Occipital lobe (tissue), 1 donor: ENCODE measurements at regions not wholly inside any gene's neighbourhood (a gene's known extent, or its start where the extent isn't known, plus 50 kb on each side); places are given as distances from the start of the nearest gene placed in this dataset.

Experiments
- DNase-seq: peaks from one replicate; lab custom pipeline; 2025; lab: John Stamatoyannopoulos, UW

DNA sequence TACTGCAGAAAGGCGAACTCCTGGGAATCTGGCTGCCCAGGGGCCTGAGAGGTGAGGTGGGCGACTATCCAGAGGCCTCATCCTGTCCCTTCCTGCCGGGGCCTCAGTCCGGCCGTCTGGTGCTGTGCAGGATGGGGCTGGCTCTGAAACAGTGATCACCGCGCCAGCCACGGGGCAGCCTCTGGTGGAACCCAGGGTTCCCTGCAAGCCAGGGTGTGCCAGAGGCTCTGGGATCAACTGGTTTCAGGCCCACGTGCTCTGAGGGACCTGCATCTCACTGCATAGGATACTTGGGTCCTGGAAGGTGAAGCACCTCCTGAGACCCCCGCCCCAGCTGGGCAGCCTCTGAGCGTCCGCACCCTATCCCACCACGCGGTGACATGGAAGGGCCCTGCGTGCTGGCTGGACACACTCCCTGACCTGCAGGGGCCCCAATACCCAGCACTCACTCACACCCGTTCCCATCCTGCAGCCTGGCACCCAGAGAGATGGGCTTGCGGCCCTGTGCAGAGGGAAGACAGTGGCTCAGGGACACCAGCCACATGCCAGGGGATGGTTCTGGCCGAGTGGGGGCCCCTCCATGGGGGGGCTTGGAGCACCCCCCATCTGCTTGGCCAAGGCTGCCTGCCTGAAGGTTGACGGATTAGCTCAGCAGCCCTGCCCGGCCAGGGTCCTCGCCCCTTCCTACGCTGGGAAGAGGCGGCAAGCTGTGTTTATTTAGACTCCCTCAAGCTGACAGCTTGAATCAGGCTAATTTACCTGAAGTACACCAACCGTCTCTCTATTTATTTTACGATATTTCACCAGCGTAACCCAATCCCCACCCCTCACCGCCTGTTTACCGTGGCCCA is 64.3 kb upstream of the TTC34 start:
- DNase-seq, result no peak

DNA sequence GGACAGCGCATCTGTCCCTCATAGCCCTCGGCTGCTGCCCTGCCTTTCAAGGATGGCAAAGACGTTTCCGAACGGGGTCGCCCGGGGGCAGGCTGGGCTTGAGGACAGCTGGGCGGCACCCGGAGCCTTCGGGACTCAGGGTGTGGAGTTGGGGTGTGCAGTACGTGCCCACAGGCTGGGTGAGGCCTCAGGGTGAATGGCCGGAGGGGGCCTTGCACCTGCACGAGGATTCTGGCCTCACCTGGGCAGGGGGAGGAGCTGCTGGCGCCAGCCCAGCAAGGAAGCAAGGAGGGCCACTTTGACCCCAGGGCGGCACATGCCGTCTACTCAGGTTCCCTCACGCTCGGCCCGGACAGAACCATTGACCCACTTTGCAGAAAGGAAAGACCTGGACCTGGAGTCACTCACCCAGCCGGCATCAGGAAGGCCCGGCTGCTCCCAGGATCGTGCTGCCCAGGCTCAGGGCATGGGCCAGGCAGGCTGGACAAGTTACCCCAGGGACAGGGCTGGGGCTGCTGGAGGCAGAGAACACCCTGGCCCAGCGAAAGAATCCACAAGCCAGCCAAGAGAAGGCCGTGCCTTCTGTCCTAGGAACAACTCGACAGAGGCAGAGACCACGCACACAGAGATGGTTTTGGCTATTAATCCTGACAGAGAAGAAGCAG is 65.1 kb upstream of the TTC34 start:
- DNase-seq, result no peak

DNA sequence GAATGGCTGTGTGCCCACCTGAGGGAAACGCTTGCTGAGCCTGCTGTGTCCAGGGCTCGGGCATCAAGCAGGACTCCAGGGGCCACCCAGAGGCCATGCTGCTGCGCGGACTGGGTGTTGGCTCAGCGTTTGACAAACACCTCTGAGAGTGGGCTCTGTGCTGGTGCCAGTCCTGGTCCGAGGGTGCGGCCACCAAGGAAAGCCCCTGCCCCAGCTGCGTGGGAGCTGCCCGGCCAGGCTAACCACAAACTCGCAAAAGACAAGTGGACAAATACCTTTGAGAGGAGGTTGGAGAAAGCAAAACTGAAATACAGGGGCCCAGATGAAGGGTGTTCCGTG is 65.6 kb upstream of the TTC34 start:
- DNase-seq, result no peak

DNA sequence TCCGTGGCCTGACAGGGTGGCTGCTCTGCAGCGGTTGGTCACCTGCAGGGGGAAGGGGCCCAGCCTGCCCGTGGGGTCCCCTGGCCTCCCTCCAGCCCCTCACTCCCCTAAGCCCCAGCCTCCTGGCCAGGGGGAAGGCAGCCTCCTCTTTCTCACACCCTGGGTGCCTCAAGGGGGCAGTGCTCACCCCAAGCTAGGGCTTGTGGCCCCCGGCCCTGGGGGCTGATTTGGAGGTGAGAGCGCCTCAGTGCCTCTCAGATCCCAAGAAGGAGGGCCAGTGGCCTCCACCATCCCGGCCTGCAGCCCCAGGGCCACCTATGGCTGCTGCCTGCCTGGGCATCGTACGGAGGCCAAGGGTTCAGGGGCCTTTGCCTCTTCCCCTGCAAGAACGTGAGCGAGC is 66.4 kb upstream of the TTC34 start:
- DNase-seq, result no peak

DNA sequence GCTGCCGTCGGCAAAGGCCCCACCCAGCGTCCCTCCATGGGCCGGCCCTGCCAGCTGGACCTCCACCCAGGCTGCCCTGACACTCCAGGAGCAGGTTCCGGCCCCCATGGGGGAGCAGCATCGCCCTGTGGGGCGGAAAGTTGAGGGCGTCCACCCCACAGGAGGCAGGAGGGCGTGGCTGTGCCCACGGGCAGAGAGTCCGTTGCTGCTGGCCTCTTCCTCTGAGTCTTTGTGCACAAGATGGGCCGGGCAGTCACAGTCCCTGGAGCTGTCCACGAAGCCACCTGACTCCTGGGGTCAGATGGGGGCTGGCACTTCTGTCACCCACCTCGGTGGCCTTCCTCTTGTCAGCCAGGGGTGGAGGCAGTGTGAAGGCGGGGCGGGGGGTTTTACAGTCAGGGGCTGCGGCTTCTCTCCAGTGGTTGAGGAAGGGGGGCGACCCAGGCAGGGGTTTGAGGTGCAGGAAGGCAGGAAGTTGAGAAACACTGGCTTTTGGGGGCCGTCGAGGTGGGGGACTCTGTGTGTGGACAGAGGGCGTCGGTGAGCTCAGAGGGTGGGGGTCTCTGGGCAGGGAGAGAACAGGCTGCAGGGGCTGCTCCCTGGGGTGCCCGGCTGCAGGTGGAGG is 67.2 kb upstream of the TTC34 start:
- DNase-seq, result no peak

DNA sequence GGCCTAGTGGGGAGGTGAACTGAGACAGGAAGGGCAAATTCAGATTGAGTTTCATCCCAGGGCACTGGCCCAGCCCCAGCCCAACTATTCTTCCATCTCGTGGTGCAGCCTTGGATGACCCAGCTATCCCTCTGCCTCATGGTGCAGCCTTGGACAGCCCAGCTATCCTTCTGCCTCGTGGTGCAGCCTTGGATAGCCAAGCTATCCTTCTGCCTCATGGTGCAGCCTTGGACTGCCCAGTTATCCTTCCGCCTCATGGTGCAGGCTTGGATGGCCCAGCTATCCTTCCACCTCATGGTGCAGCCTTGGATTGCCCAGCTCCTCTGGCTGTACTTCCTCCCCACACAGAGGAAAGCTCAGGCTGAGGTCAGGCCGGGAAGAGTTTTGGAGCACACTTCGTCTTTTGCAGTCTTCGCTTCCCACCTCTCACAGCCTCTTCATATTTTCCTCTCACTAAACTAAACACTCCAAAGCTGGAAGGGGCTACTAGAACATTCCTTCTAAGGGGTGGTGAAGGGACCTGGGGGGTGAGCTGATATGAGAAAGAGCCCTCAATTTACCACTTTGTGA is 69.8 kb upstream of the TTC34 start:
- no peak for DNase-seq

DNA sequence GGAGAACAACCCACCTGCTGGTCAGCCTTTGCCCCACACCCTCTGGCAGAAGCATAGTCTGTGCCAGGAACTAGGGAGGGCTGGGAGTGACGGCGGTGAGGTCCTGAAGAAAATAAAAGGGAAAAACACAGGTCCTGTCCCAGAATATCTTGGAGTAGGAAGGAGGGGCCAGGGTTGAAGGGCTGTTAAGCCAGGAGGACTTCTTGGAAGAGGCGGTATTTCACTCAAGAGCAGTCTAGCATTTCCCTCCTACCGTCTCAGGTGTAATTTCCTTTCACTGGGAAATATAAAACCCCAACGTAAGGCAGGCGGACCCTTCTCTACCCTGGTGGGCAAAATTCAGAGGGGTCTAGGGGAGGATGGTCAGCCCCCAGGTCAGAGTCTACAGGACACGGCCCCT is 72.7 kb upstream of the TTC34 start:
- DNase-seq, result no peak

DNA sequence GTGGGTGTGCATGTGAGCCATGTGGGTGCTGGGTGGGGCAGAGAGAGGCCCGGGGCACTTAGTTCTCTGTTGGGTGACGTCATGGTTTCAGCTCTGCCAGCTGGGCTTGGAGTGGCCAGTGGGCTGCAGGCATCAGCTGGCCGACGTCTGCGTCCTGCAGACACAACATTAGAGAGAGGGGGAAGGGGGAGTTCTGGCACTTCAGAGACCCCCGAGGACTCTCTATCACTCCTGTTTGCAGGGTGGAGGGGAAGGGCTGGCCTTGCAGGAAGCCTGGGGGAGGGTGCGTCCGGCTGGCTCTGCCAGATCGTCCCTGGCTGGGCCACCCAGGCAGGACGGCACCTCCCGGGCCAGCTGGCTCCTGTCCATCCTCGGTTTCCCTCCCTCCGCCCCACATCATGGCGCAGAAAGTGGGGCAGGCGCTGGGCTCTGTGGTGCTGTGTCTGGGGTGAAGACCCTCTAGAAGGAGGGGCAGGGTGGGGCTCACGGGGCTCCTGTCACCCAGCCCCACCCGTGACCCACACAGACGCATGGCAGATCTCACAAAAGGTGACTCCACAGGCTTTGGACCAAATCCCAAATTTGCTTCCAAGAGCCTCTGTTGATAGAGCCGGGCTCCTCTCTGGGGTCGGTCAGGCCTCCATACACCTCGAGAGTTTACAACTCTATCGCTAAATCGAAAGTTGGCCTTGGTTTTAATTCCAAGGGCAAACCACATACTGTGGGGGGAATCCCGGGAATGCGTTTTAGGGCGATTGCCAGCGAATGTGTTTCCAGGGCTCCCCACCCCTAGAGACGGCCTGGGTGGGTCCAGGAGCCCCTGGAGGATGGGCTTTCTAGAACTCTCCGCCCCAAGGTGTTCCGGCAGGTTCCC is 73.4 kb upstream of the TTC34 start:
- DNase-seq, result no peak

DNA sequence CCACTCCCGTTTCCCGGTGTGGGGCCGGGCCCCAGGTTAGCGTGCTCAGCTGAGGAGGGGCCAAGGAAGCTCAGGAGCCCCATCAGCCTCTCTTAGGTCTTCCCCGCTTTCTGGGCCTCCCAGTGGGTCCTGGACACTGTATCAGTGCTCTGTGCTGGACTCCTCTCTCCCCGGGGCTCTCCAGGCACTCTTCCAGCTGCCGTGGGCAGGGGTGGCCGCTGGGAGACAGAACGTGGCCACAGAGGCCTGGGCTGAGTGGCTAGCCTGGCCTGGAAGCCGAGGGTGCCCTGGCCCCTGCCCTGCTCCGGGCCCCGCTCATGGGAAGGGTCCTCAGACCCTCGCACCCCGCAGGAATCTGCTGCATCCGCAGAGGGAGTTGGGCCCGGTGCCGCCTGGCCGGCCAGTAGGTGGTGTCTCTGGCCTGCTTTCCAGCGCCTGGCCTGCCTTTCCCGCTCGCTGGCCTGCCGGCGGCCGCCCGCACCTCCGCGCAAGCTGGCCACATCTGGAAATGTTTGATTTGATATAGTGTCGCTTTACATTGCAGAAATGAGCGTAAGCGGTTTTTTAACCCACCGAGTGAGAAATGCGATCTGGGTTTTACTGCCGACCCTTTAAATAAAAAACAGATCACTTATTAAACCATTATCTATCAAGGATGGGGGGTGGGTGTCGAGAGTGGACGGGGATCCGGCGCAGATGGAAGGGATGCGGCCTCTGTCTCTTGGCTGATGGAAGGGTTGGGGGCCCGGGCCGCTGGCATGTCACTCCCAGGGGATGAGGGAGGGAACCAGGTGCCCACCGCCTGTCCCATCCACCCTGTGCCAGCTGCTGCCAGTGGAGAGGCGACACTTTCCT is 74.4 kb upstream of the TTC34 start:
- no peak for DNase-seq

DNA sequence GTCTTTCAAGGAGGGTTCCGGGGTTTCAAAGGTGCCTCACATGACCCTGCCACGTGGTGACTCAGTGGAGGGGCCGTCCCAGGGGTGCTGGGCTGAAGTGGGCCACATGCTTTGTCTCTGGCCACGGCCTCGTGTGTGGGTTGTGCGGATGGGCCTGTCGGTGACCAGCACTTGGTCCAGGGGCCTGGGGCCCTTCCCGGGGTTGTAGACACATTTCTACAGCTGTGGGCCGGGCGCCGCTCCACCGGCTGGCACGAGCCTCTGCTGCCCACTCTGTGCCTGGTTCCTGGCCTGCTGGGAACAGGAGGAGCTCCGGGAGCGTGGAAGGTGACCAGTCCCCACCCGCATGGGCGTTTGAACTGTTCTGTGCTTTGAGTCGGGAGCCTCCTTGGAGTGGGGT is 75.4 kb upstream of the TTC34 start:
- DNase-seq, result no peak

DNA sequence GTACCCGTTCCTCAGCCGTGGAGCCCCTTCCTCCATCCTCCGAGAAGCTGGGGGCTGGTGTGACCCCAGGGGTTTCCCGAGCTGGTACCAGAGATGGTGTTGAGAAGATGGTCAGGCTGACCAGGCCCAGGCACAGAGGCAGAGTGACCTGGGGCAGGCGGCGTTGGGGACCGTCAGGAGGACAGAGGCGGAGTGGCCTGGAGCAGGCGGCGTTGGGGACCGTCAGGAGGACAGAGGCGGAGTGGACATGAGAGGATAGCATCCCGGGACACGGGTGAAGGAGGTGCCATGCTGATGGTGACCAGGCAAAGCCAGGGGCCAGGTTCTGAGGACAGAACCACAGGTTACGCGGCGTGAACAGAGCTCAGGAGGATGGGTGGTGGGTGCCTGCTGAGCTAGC is 75.9 kb upstream of the TTC34 start:
- no peak for DNase-seq

DNA sequence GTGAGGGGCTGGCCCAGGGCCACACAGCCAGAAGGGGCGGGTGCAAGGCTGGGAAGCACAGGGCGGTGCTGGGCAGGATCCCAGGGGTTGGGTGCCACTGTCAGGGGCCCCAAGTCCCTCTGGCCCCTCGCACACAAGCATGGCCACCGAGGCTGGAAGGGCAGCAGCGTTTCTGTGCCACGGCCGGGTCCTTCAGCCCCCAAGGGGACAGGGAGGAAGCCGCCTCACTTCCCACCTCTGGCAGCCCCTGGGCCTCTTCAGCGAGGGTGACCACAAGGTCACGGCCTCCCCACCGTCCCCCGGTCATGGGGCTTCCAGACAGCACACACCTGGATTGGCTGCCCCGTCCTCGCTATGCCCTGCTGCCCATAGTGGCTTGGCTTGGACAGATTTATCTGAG is 77.1 kb upstream of the TTC34 start:
- no peak for DNase-seq

DNA sequence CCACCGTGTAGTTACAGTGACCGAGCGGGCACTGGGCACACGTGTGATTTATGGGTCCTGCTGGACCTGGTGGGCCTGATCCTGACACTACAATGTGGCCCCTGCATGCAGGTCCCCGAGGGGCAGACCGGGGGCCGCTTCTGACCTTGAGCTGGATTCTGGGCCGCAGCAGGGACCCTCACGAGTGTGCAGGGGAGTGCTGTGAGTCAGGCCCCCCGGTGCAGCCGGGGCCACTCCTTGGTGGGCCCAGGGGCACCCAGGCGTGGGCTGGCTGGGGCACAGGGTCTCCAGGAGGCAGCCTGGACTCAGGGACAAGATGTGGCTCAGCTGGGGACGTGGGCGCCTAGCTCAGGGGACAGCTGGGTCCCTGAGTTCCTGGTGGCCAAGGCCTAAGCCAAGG is 77.5 kb upstream of the TTC34 start:
- no peak for DNase-seq

DNA sequence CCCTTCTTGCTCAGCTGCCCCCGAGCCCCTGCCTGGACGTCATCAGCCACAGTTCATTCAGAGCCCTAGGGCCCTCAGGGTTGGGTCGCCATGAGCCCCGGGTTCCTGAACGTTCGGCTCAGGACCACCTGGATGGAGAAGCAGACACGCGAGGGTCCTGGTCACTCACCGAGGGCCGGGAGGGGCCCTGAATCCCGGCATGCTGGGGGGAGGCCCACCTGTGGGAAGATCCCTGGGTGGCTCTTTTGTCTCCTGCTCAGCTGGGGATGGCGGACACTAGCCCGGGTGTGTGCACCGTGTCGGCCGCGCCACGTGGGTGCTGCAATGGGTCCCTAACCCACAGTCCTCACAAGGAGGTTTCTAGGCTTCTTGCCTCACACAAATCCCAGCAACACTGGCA is 78.1 kb upstream of the TTC34 start:
- no peak for DNase-seq

DNA sequence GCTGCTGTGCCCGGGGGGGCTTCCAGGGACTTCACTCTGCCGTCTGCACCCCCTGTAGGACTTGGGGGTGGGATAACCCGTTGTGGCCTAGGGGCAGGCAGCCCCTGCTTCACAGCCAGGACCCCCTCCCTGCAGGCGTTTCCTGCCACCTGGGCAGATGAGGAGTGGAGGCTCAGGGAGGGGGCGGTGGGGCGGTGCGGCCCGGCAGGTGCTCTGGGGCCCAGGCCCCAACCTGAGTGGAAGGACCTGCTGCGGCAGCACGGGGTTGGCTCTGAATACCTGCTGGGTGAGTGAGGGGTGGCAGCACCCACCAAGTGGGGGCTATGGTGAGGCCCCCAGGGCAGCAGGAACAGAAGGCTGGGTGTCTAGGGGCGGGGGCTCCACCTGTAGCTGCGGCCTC is 78.6 kb upstream of the TTC34 start:
- no peak for DNase-seq

DNA sequence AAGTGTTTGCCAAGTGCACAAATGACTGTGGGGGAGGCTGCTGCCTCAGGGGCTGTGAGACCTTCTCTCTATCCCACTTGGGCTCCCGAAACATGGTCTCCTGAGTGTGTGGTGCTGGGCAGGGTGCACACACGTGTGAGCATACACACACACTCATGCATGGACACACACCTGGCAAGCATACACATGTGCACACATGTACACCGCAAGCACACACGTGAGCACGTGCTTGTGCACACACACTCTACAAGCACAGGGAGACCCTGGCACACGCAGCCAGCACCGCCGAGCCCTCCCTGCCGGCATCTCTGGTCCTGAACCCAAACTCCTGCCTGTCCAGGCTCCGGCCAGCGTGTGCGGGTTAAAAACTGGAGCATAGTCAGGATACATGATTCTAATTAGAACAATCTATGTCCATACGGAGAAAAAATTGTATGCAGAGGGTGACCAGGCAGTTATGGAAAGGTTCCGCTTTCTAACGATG is 79.4 kb upstream of the TTC34 start:
- no peak for DNase-seq

DNA sequence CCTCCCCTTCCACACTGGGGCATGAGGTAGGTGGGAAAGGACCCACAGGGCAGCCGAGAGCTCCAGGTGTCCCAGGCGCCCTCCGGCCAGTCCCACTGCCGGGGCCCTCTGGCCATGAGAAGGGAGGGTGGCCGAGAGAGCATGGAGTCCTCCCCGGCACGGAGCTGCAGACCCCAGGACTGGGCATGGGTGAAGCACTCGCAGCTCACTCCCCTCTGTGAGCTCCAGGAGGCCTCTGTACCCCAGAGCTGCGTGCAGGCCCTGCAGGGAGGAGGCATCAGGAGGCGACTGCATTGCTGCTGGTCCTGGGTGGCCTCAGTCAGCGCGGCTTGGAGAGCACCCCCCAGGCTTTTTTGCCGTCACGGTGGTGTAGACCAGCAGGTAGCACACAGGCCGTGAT is 80.1 kb upstream of the TTC34 start:
- no peak for DNase-seq

DNA sequence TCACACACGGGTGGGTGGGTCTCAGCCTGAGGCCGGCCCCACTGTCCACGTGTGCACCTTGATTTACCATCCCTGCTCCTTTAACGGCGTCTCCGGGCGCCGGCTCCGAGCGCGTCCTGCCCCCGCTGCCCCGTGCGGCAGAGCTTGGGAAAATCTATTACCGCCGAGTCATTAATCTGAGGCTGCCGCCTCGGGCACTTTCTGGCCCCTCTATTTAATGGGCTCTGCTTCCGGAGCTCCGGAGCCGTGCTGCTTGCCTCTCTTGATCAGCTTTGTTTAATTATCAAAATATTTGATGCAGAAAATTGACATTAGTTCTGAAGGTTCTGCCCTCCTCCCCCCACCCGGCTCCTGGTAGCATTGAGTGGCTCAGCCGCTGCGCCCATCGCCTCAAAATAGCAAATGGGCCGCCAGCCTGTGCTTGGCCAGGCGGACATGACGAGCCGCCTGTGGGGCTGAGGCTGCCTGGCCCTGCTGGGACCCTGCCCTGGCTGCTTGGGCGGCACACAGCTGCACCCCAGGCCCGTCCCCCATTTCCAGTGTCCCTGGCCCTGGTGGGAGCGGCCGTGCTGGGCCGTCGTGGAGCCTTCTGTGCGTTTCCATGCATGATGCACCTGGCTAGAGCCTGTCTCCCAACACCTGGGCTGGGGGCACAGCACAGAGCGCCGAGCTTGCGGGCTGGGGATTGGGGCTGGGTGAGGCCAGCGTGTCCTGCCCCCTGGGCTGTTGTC is 81.6 kb upstream of the TTC34 start:
- DNase-seq, result no peak

DNA sequence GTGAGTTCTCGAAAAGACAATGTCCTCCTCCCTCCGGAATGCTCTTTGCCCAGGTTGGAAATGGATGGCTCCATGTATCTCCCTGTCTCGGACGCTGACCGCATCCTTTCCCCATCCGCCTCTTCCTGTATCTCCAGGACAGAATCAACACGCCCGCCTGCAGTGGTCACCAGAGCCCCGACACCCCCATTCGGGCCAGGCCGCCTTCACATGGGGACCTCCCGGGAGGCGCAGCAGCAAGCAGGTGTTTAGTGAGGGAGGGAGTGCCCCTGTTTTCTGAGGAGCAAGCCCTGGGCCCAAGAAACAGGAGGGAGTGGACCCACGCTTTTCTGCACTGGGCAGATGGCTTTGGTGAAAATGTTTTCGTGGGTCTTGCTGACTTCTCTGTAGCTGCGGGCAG is 83.5 kb upstream of the TTC34 start:
- DNase-seq, result no peak

DNA sequence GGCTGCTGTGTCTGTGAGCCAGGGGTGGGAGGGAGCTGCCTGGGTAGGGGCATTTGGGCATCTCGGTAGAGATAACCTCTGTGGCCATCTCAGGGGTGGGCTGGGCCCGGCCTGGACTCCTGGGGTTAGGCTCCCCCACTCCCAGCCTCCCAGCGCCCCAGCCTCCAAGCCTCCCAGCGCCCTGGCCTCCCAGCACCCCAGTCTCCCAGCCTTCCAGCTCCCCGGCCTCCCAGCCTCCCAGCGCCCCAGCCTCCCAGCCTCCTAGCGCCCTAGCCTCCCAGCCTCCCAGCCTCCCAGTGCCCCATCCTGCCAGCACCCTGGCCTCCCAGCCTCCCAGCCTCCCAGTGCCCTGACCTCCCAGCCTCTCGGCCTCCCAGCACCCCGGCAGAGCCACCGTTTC is 85.1 kb upstream of the TTC34 start:
- no peak for DNase-seq
